MM.1S (cell line): ENCODE measurements at regions not wholly inside any gene's neighbourhood (a gene's known extent, or its start where the extent isn't known, plus 50 kb on each side); places are given as distances from the start of the nearest gene placed in this dataset.

Source experiments
- EZH2 ChIP-seq: fragments of 300-600 bp; sonication (generic); optimal IDR thresholded peaks from 2 replicates; pipeline ENCODE3; 2017; ENCODE audit warnings: low read depth, mild to moderate bottlenecking, antibody characterized with exemption, low read length, mixed read lengths
- EZH2phosphoT487 ChIP-seq: fragments of 300-600 bp; sonication (generic); IDR thresholded peaks from 2 replicates; pipeline ENCODE4 v1.6.1; 2018; ENCODE audit warnings: antibody characterized with exemption, low read length
- TF ChIP-seq, protein P1 (sequence below): fragments of 300-600 bp; sonication (generic); IDR thresholded peaks from 2 replicates; pipeline ENCODE4 v1.5.1; 2016; ENCODE audit warnings: antibody characterized with exemption, low read length, mixed read lengths

DNA sequence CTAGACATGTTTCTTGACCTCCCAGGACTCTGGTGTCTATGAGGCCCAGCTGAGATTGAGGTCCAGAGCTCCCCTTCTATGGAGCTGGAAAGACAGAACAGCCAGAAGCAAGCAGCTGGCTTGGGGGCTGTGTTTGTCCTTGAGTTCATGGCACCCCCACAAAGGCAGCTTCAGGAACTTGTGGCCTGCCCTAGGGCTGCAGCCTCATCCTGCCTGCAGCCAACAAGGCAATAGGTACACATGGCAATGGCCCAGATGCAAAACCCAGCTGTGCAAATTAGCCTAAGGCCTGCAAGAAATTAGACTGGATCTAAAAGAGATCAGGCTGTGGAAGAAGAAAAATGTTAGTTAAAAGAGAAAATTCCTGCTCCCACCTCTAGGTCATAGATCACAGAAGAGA is 131.7 kb upstream of the NALF2 start:
- no peak for TF ChIP-seq EZH2
- TF ChIP-seq, protein P1, sequence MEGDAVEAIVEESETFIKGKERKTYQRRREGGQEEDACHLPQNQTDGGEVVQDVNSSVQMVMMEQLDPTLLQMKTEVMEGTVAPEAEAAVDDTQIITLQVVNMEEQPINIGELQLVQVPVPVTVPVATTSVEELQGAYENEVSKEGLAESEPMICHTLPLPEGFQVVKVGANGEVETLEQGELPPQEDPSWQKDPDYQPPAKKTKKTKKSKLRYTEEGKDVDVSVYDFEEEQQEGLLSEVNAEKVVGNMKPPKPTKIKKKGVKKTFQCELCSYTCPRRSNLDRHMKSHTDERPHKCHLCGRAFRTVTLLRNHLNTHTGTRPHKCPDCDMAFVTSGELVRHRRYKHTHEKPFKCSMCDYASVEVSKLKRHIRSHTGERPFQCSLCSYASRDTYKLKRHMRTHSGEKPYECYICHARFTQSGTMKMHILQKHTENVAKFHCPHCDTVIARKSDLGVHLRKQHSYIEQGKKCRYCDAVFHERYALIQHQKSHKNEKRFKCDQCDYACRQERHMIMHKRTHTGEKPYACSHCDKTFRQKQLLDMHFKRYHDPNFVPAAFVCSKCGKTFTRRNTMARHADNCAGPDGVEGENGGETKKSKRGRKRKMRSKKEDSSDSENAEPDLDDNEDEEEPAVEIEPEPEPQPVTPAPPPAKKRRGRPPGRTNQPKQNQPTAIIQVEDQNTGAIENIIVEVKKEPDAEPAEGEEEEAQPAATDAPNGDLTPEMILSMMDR, result no peak
- no peak for TF ChIP-seq EZH2phosphoT487
